Activated naive CD8-positive, alpha-beta T cell (primary cell): ENCODE measurements at regions not wholly inside any gene's neighbourhood (a gene's known extent, or its start where the extent isn't known, plus 50 kb on each side); places are given as distances from the start of the nearest gene placed in this dataset.

Source experiments
- H3K27ac Mint-ChIP-seq: one replicate; pipeline ENCODE4 v1.8.0; 2021; ENCODE audit warnings: mixed read lengths
- H3K27me3 Mint-ChIP-seq: one replicate; pipeline ENCODE4 v1.8.0; 2021; ENCODE audit warnings: mixed read lengths
- H3K36me3 Mint-ChIP-seq: one replicate; pipeline ENCODE4 v1.8.0; 2021; ENCODE audit warnings: mixed read lengths
- H3K4me1 Mint-ChIP-seq: one replicate; pipeline ENCODE4 v1.8.0; 2021; ENCODE audit warnings: low read depth, mixed read lengths
- H3K4me3 Mint-ChIP-seq: one replicate; pipeline ENCODE4 v1.8.0; 2021; ENCODE audit warnings: mild to moderate bottlenecking, mixed read lengths
- H3K9me3 Mint-ChIP-seq: one replicate; pipeline ENCODE4 v1.8.0; 2021; ENCODE audit warnings: low read depth, mixed read lengths

- Mint-ChIP-seq H3K27me3 (peaks cover 21% of the 10 kb centered on the region), H3K4me1 (no peaks in the 10 kb centered on the region), H3K9me3 (no peaks in the 10 kb centered on the region), H3K27ac (no peak overlapping the region), H3K36me3 (no peaks in the 10 kb centered on the region), H3K4me3 (no peak overlapping the region)
These were observed 113.8 kb downstream of the MSX2 start for GRCh38 chr5:174837919-174838902.

- H3K9me3 Mint-ChIP-seq, result no peaks in the 10 kb centered on the region
- no peaks in the 10 kb centered on the region for H3K36me3 Mint-ChIP-seq
- H3K27me3 Mint-ChIP-seq, result peaks cover 14% of the 10 kb centered on the region
- no peak overlapping the region for H3K27ac Mint-ChIP-seq
- H3K4me3 Mint-ChIP-seq, result no peak overlapping the region
- no peaks in the 10 kb centered on the region for H3K4me1 Mint-ChIP-seq
These were observed 109.7 kb downstream of the MSX2 start for GRCh38 chr5:174834081-174834480.

DNA sequence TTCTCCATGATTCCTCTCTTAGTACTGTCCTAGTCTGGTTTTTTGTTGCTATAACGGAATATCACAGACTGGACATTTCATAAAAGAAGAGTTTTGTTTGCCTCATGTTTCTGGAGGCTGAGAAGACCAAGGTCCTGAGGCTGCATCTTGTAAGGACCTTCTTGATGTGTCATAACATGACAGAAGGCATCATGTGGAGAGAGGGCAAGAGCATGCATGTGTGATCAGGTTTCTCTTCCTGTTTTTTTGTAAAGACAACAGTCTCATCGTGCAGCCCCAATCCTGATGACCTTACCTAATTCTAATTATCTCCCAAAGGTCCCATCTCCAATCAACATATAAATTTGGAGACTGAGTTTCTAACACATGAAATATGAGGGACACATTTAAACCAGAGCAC lies 108.4 kb downstream of the MSX2 start:
- Mint-ChIP-seq H3K27me3 (peaks cover 13% of the 10 kb centered on the region), H3K27ac (no peak overlapping the region), H3K4me1 (no peaks in the 10 kb centered on the region), H3K4me3 (no peak overlapping the region), H3K9me3 (no peaks in the 10 kb centered on the region), H3K36me3 (no peaks in the 10 kb centered on the region)

GRCh38 chr5:174832025-174832424 lies 107.6 kb downstream of the MSX2 start:
- H3K4me3 Mint-ChIP-seq, result no peak overlapping the region
- peaks cover 6% of the 10 kb centered on the region for H3K27me3 Mint-ChIP-seq
- no peaks in the 10 kb centered on the region for H3K9me3 Mint-ChIP-seq
- no peaks in the 10 kb centered on the region for H3K4me1 Mint-ChIP-seq
- H3K27ac Mint-ChIP-seq, result no peak overlapping the region
- no peaks in the 10 kb centered on the region for H3K36me3 Mint-ChIP-seq

DNA sequence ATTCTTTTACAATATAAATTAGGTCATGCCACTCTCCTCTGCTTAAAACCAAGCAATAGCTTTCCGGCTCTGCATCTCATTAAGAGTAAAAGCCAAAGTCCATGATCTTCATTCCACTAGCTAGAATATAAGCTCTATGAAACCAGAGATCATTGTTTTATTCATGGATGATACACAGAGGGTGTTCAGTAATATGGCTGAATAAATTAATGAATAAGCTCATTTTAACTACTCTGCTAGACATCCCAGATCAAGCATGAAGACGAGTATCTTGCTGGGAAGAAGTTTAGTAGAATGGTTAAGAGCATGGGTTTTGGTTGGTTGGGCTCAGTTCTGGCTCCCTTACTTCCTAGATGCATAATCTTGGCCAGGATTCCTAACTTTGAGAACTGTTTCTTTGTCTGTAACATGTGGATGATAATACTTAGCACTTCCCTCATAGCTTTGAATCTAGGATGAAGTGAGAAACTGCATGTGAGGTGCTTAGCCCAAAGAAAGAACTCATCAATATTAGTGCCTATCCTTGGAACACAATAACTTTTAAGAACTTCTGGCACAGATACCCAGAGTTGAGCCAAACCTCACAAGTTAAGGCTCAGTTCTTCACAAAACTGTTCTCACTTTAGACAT lies 106.8 kb downstream of the MSX2 start:
- H3K36me3 Mint-ChIP-seq, result no peaks in the 10 kb centered on the region
- no peaks in the 10 kb centered on the region for H3K4me1 Mint-ChIP-seq
- H3K4me3 Mint-ChIP-seq, result no peak overlapping the region

GRCh38 chr5:174829511-174829864 lies 105.1 kb downstream of the MSX2 start:
- no peaks in the 10 kb centered on the region for H3K4me1 Mint-ChIP-seq
- no peak overlapping the region for H3K4me3 Mint-ChIP-seq
- no peaks in the 10 kb centered on the region for H3K9me3 Mint-ChIP-seq
- H3K27me3 Mint-ChIP-seq, result peaks cover 9% of the 10 kb centered on the region
- H3K36me3 Mint-ChIP-seq, result no peaks in the 10 kb centered on the region
- no peak overlapping the region for H3K27ac Mint-ChIP-seq

More for the DNA sequence above, 106.8 kb downstream of the MSX2 start:
- H3K27me3 Mint-ChIP-seq, result peaks cover 6% of the 10 kb centered on the region
- no peak overlapping the region for H3K27ac Mint-ChIP-seq
- no peaks in the 10 kb centered on the region for H3K9me3 Mint-ChIP-seq

DNA sequence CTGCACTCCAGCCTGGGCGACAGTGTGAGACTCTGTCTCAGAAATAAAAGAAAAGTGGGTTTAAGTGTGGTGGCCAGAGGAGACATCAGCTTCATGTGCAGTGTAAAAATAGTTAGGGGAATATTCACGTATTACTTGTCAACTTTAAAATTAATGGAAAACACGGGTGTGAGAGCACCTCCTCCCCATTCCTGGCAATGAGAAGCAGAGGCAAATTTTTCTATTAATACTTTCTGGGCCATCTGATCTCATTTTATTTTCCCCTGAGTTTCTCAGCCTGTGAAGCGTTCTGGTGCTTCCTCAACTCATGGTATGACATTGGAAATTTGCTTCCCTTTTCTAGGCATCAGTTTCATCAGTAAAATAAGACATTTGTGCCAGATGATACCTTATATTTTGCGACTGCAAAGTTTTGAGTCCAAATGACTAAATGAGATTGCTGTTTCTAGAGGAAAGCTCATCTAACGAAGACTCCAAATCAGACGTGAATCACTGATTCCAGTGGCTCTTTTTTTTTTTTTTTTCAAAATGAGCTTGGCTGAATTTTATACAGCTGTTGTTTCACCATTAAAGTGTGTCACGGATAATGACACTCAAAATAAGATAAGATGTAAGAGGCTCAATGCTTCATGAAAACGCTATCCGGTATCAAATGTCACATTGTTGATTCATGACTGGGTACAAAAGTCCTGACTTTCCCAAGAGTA lies 104.6 kb downstream of the MSX2 start:
- Mint-ChIP-seq H3K4me3 (no peak overlapping the region), H3K9me3 (no peaks in the 10 kb centered on the region), H3K27ac (no peak overlapping the region), H3K27me3 (peaks cover 9% of the 10 kb centered on the region), H3K36me3 (no peaks in the 10 kb centered on the region), H3K4me1 (no peaks in the 10 kb centered on the region)

GRCh38 chr5:174827558-174827957 lies 103.2 kb downstream of the MSX2 start:
- Mint-ChIP-seq H3K27ac (no peak overlapping the region), H3K27me3 (peaks cover 4% of the 10 kb centered on the region), H3K36me3 (no peaks in the 10 kb centered on the region), H3K4me3 (no peak overlapping the region), H3K4me1 (no peaks in the 10 kb centered on the region), H3K9me3 (no peaks in the 10 kb centered on the region)

DNA sequence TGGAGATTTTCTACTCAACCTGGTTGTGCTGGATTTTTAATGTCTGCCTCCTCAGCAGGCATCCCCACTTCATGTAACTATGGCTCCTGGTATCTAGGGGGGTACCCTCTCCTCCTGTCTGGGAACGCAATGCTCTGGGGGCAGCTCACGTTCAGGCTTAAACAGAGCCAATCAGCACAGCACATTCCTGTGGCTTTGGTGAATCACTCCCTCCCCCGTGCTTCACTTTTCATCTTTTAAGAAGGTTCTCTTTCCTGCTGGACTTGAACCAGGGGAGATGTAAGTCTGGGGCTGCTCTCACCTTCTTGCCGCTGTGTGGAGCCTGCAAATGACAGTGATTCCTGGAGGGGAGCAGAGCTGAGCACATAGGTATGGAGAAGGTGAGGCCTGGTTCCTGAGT lies 101.2 kb downstream of the MSX2 start:
- peaks cover 3% of the 10 kb centered on the region for H3K27me3 Mint-ChIP-seq
- no peak overlapping the region for H3K27ac Mint-ChIP-seq
- H3K4me1 Mint-ChIP-seq, result no peaks in the 10 kb centered on the region
- H3K36me3 Mint-ChIP-seq, result no peaks in the 10 kb centered on the region
- H3K4me3 Mint-ChIP-seq, result no peak overlapping the region
- no peaks in the 10 kb centered on the region for H3K9me3 Mint-ChIP-seq

- H3K27ac Mint-ChIP-seq, result no peak overlapping the region
- no peaks in the 10 kb centered on the region for H3K27me3 Mint-ChIP-seq
- H3K36me3 Mint-ChIP-seq, result no peaks in the 10 kb centered on the region
- no peak overlapping the region for H3K4me3 Mint-ChIP-seq
- H3K4me1 Mint-ChIP-seq, result no peaks in the 10 kb centered on the region
- peaks cover 3% of the 10 kb centered on the region for H3K9me3 Mint-ChIP-seq
These were observed 94.0 kb downstream of the MSX2 start for GRCh38 chr5:174818430-174818829.

GRCh38 chr5:174817610-174818009 lies 93.2 kb downstream of the MSX2 start:
- no peaks in the 10 kb centered on the region for H3K27me3 Mint-ChIP-seq
- no peak overlapping the region for H3K27ac Mint-ChIP-seq
- H3K9me3 Mint-ChIP-seq, result peaks cover 3% of the 10 kb centered on the region
- H3K4me1 Mint-ChIP-seq, result no peaks in the 10 kb centered on the region
- H3K36me3 Mint-ChIP-seq, result no peaks in the 10 kb centered on the region
- no peak overlapping the region for H3K4me3 Mint-ChIP-seq

- Mint-ChIP-seq H3K4me1 (no peaks in the 10 kb centered on the region), H3K27ac (no peak overlapping the region), H3K36me3 (no peaks in the 10 kb centered on the region), H3K9me3 (peaks cover 3% of the 10 kb centered on the region), H3K4me3 (no peak overlapping the region), H3K27me3 (no peaks in the 10 kb centered on the region)
These were observed 92.5 kb downstream of the MSX2 start for GRCh38 chr5:174816858-174817257.

- no peaks in the 10 kb centered on the region for H3K36me3 Mint-ChIP-seq
- no peak overlapping the region for H3K4me3 Mint-ChIP-seq
- no peak overlapping the region for H3K27ac Mint-ChIP-seq
- H3K27me3 Mint-ChIP-seq, result no peaks in the 10 kb centered on the region
- no peaks in the 10 kb centered on the region for H3K4me1 Mint-ChIP-seq
- H3K9me3 Mint-ChIP-seq, result peaks cover 3% of the 10 kb centered on the region
These were observed 87.1 kb downstream of the MSX2 start for GRCh38 chr5:174811438-174811837.

DNA sequence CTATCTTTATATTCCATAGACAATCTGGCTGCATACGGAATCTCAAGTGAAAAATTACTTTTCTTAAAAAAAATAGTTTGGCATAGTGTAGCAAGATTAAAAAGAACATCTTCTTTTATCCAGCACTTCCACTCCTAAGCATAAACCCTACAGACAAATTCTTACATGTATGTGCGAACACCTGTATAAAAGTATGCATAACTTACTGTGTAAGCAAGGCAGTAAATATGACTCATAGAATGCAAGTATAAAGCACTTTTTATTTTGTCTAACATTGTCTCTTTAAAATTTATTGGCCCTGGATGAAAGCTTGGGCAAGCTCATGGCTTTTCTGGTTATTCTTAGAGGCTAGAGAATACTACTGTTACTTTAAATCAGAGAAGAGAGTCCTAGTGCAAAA lies 86.4 kb downstream of the MSX2 start:
- no peaks in the 10 kb centered on the region for H3K9me3 Mint-ChIP-seq
- H3K4me3 Mint-ChIP-seq, result no peak overlapping the region
- no peaks in the 10 kb centered on the region for H3K36me3 Mint-ChIP-seq
- no peaks in the 10 kb centered on the region for H3K27me3 Mint-ChIP-seq
- H3K27ac Mint-ChIP-seq, result no peak overlapping the region
- no peaks in the 10 kb centered on the region for H3K4me1 Mint-ChIP-seq

GRCh38 chr5:174807471-174807870 lies 83.1 kb downstream of the MSX2 start:
- no peaks in the 10 kb centered on the region for H3K9me3 Mint-ChIP-seq
- H3K27me3 Mint-ChIP-seq, result no peaks in the 10 kb centered on the region
- H3K4me1 Mint-ChIP-seq, result no peaks in the 10 kb centered on the region
- no peak overlapping the region for H3K4me3 Mint-ChIP-seq
- no peak overlapping the region for H3K27ac Mint-ChIP-seq
- peaks cover 4% of the 10 kb centered on the region for H3K36me3 Mint-ChIP-seq
